OCI-LY7 (cell line): ENCODE measurements at regions not wholly inside any gene's neighbourhood (a gene's known extent, or its start where the extent isn't known, plus 50 kb on each side); places are given as distances from the start of the nearest gene placed in this dataset.

Experiments used
- BruUV-seq: library from RNA; stranded (reverse); fragments of 400-500 nt; replicated peaks from 2 replicates; lab custom pipeline; 2021; lab: Mats Ljungman, UMichigan
- CTCF ChIA-PET: fragments of 300-600 bp; sonication (Branson Sonifier 250); formaldehyde crosslinking; loops from one replicate; lab custom pipeline; 2022; ENCODE audit warnings: antibody characterized with exemption; ENCODE audit not compliant: unreplicated experiment; lab: Charles Lee
- POLR2A ChIA-PET: fragments of 300-600 bp; sonication (Branson Sonifier 250); formaldehyde crosslinking; loops from one replicate; lab custom pipeline; 2022; ENCODE audit warnings: antibody characterized with exemption; lab: Charles Lee
- DNase-seq: peaks from one replicate; pipeline ENCODE4 v3.0.0-alpha.2; 2015; ENCODE audit warnings: low spot score
- H2AFZ ChIP-seq: fragments of 200-600 bp; sonication (generic), shearing (Covaris generic); 2 replicates; pipeline ENCODE4 v1.6.1; 2014; ENCODE audit warnings: mild to moderate bottlenecking, antibody characterized with exemption, low read length, moderate library complexity
- H3K27ac ChIP-seq: fragments of 200-600 bp; sonication (generic); 2 replicates; pipeline ENCODE4 v1.5.1; 2014; ENCODE audit warnings: mixed run types, low read depth, mild to moderate bottlenecking, moderate library complexity, low read length, inconsistent platforms; ENCODE audit not compliant: poor library complexity, severe bottlenecking
- H3K36me3 ChIP-seq: fragments of 200-600 bp; sonication (generic); 2 replicates; pipeline ENCODE4 v1.6.1; 2014; ENCODE audit warnings: mild to moderate bottlenecking, antibody characterized with exemption, low read length, moderate library complexity, mixed read lengths; ENCODE audit not compliant: insufficient read depth
- H3K4me1 ChIP-seq: fragments of 200-600 bp; sonication (generic); 2 replicates; pipeline ENCODE4 v1.5.1; 2014; ENCODE audit warnings: mild to moderate bottlenecking, low read length; ENCODE audit not compliant: insufficient read depth, poor library complexity, severe bottlenecking
- H3K4me2 ChIP-seq: fragments of 200-600 bp; sonication (generic); 2 replicates; pipeline ENCODE4 v1.6.1; 2014; ENCODE audit warnings: mild to moderate bottlenecking, low read length
- H3K4me3 ChIP-seq: fragments of 200-600 bp; sonication (generic); 2 replicates; pipeline ENCODE4 v1.5.1; 2014; ENCODE audit warnings: mild to moderate bottlenecking, low read depth, low read length; ENCODE audit not compliant: poor library complexity, severe bottlenecking
- H3K79me2 ChIP-seq: fragments of 200-600 bp; sonication (generic); 2 replicates; pipeline ENCODE4 v1.6.1; 2016; ENCODE audit warnings: low read depth, mild to moderate bottlenecking, low read length, moderate library complexity, mixed read lengths; ENCODE audit not compliant: insufficient read depth
- H3K9me2 ChIP-seq: fragments of 200-600 bp; sonication (generic); 2 replicates; pipeline ENCODE4 v1.6.1; 2016; ENCODE audit warnings: mild to moderate bottlenecking, low read length, mixed read lengths; ENCODE audit not compliant: insufficient read depth
- H3K9me3 ChIP-seq: fragments of 200-600 bp; sonication (generic); 2 replicates; pipeline ENCODE4 v1.6.1; 2014; ENCODE audit warnings: mild to moderate bottlenecking, mixed run types, low read length, mixed read lengths
- H4K20me1 ChIP-seq: fragments of 200-600 bp; sonication (generic); 2 replicates; pipeline ENCODE4 v1.6.1; 2014; ENCODE audit warnings: mild to moderate bottlenecking, antibody characterized with exemption, low read length, moderate library complexity, mixed read lengths; ENCODE audit not compliant: insufficient read depth
- CTCF ChIP-seq: fragments of 200-600 bp; sonication (generic); conservative IDR thresholded peaks from 2 replicates; pipeline ENCODE4 v1.5.1; 2014; ENCODE audit warnings: mild to moderate bottlenecking, antibody characterized with exemption, low read length, moderate library complexity, mixed read lengths
- EZH2phosphoT487 ChIP-seq: fragments of 200-600 bp; sonication (generic); IDR thresholded peaks from 2 replicates; pipeline ENCODE4 v1.6.1; 2018; ENCODE audit warnings: low read depth, borderline replicate concordance, mild to moderate bottlenecking, mixed run types, antibody characterized with exemption, low read length, moderate library complexity, mixed read lengths
- intact Hi-C: fragments of 100-400 bp; cut with micrococcal nuclease; formaldehyde crosslinking; loops from one replicate; pipeline ENCODE4 v1.10.0; 2022; ENCODE audit not compliant: unreplicated experiment

- H3K36me3 ChIP-seq: no peaks in the 10 kb centered on the region
- no peaks in the 10 kb centered on the region for H3K79me2 ChIP-seq
- ChIA-PET POLR2A (no interaction called here), CTCF (no interaction called here)
- BruUV-seq: no TSS peak
- H3K9me3 ChIP-seq: no peaks in the 10 kb centered on the region
- H3K4me3 ChIP-seq: no peak overlapping the region
- DNase-seq: no peak
- H3K4me2 ChIP-seq: no peak overlapping the region
- no peak overlapping the region for H2AFZ ChIP-seq
- no peak for TF ChIP-seq EZH2phosphoT487
- TF ChIP-seq CTCF: no peak
- no peaks in the 10 kb centered on the region for H3K9me2 ChIP-seq
- no peaks in the 10 kb centered on the region for H3K4me1 ChIP-seq
- H4K20me1 ChIP-seq: no peaks in the 10 kb centered on the region
- intact Hi-C loops: no loop called here
- H3K27ac ChIP-seq: no peak overlapping the region
Measured at GRCh38 chr6:48840896-48841295, 622.2 kb downstream of the MMUT start.

GRCh38 chr6:48839206-48839605, 623.8 kb downstream of the MMUT start:
- Histone ChIP-seq H3K4me2 (no peak overlapping the region), H3K9me3 (no peaks in the 10 kb centered on the region), H3K9me2 (no peaks in the 10 kb centered on the region), H3K4me3 (no peak overlapping the region), H4K20me1 (no peaks in the 10 kb centered on the region), H3K79me2 (no peaks in the 10 kb centered on the region), H3K27ac (no peak overlapping the region), H3K36me3 (no peaks in the 10 kb centered on the region), H2AFZ (no peak overlapping the region), H3K4me1 (no peaks in the 10 kb centered on the region)
- DNase-seq: no peak
- CTCF ChIA-PET: no interaction called here
- TF ChIP-seq CTCF: no peak
- TF ChIP-seq EZH2phosphoT487: no peak
- intact Hi-C loops: no loop called here
- BruUV-seq: no TSS peak
- POLR2A ChIA-PET: interaction anchor here (1.4 kb wide), 1 partner anchor 19 kb away, joined by 3 read pairs; no protein-coding TSS in a partner anchor

GRCh38 chr6:48837744-48838143, 625.3 kb downstream of the MMUT start:
- Histone ChIP-seq H3K79me2 (no peaks in the 10 kb centered on the region), H3K36me3 (no peaks in the 10 kb centered on the region), H3K4me3 (no peak overlapping the region), H3K27ac (no peak overlapping the region), H3K9me3 (no peaks in the 10 kb centered on the region), H3K9me2 (no peaks in the 10 kb centered on the region), H3K4me2 (no peak overlapping the region), H2AFZ (no peak overlapping the region), H3K4me1 (no peaks in the 10 kb centered on the region), H4K20me1 (no peaks in the 10 kb centered on the region)
- no peak for DNase-seq
- POLR2A ChIA-PET: no interaction called here
- intact Hi-C loops: no loop called here
- no TSS peak for BruUV-seq
- TF ChIP-seq EZH2phosphoT487 (no peak), CTCF (no peak)
- CTCF ChIA-PET: no interaction called here
